Pancreas (tissue), 10 donors: ENCODE measurements at regions not wholly inside any gene's neighbourhood (a gene's known extent, or its start where the extent isn't known, plus 50 kb on each side); places are given as distances from the start of the nearest gene placed in this dataset.
A peak's percentile ranks its signal among the peaks of the same experiment; 100 is the strongest.

Experiments
- ATAC-seq, 4 donors: fragments of 200-7000 bp; cut with Tn5 transposase; one replicate each; pipeline versions ENCODE4 v1.8.0 to v1.9.1; 2020; ENCODE audit warnings: mild to moderate bottlenecking in 4 of 4, moderate library complexity in 4 of 4
- DNase-seq, 6 donors: peaks; one replicate each; pipeline ENCODE4 v3.0.0-alpha.2; 2020
- FAIRE-seq: peaks from 2 replicates; lab custom pipeline; 2012; peaks lifted over from hg19 to GRCh38; lab: Jason Lieb, UNC
- H3K27ac ChIP-seq, 4 donors: fragments of 200-600 bp; sonication (generic); 1 replicate in 3 of 4; 2 replicates in 1 of 4; pipeline versions ENCODE4 v1.5.0 to v1.8.0; 2020
- H3K27me3 ChIP-seq, 4 donors: fragments of 200-600 bp; one replicate each; pipeline ENCODE4 v1.8.0; 2021
- H3K36me3 ChIP-seq, 3 donors: fragments of 200-600 bp; sonication (generic) in 1 of 3; one replicate each; pipeline versions ENCODE4 v1.5.0 to v1.8.0; 2020 to 2021
- H3K4me1 ChIP-seq, 3 donors: fragments of 200-600 bp; one replicate each; pipeline ENCODE4 v1.8.0; 2021
- H3K4me3 ChIP-seq, 4 donors: fragments of 200-600 bp; sonication (generic) in 2 of 4; one replicate each; pipeline versions ENCODE4 v1.5.0 to v1.8.0; 2020 to 2021
- H3K9me3 ChIP-seq, 4 donors: fragments of 200-600 bp; one replicate each; pipeline ENCODE4 v1.8.0; 2021
- CTCF ChIP-seq, 4 donors: fragments of 200-600 bp; sonication (generic) in 3 of 4; IDR thresholded peaks; one replicate each; pipeline versions ENCODE4 v1.5.0 to v1.8.0; 2021; ENCODE audit warnings: antibody characterized with exemption in 4 of 4
- WGBS, 2 donors: extraction: QIAGEN DNeasy Blood & Tissue Kit; methylation state at CpG; one replicate each; pipeline ENCODE4 v1.1.7; 2013; 5-methylcytosine and 5-hydroxymethylcytosine counted together
- intact Hi-C, 3 donors: fragments of 100-400 bp; cut with DNase I; formaldehyde crosslinking; loops; one replicate each; pipeline versions ENCODE4 v1.11.1 to v1.14.2; 2022
- donor health status: healthy with polysubstance abuse.
- donor health status: DM: no; HTN: no; CAD: no; lungs with moderate emphysema.
- donor health status: DM: no; HTN: no; CAD: no.
- donor health status: control.
- donor health status: control.
- donor health status: Bipolar disorder and iron deficiency.
- donor health status: DM: yes; HTN: yes; CAD: no.
- donor health status: DM: no; HTN: no; CAD: no.
- donor health status: DM: no; HTN: no; CAD: no.
- donor health status: DM: yes; HTN: yes; CAD: no.

- no peak for FAIRE-seq
- peak overlapping the region in 1 of 4 donors; percentile 21 for H3K27ac ChIP-seq
- WGBS, 2 donors, result 77 to 87% methylated on average over 4 of the region's 4 CpGs
These were observed 67.1 kb upstream of the SYPL1 start for GRCh38 chr7:106179256-106179655.

GRCh38 chr7:106178593-106179134, 66.6 kb upstream of the SYPL1 start:
- H3K36me3 ChIP-seq, result no peaks in the 10 kb centered on the region
- H3K4me1 ChIP-seq, result peaks cover 0 to 5% (median 0%) of the 10 kb centered on the region in 3 donors
- H3K9me3 ChIP-seq, result no peaks in the 10 kb centered on the region
- intact Hi-C loops, result loop anchor here (5.0 to 10.0 kb wide), 3 partner anchors 284 to 556 kb away; no protein-coding TSS in a partner anchor
- no peak for TF ChIP-seq CTCF (IDR thresholded peaks at IDR 0.05)
- 87 to 93% methylated on average over 3 of the region's 3 CpGs for WGBS, 2 donors
- FAIRE-seq (no peak), DNase-seq (peak in 1 of 6 donors; percentile 21), ATAC-seq (peak in 3 of 4 donors; percentile 47 to 72 (median 68))
- no peak overlapping the region for H3K4me3 ChIP-seq
- no peaks in the 10 kb centered on the region for H3K27me3 ChIP-seq
- H3K27ac ChIP-seq, result no peak overlapping the region

More at GRCh38 chr7:106179256-106179655, 67.1 kb upstream of the SYPL1 start:
- ATAC-seq, result no peak
- no peak for DNase-seq
- Histone ChIP-seq H3K36me3 (no peaks in the 10 kb centered on the region), H3K4me3 (no peak overlapping the region), H3K9me3 (no peaks in the 10 kb centered on the region), H3K27me3 (no peaks in the 10 kb centered on the region), H3K4me1 (peaks cover 0 to 5% (median 0%) of the 10 kb centered on the region in 3 donors)
- no peak for TF ChIP-seq CTCF (IDR thresholded peaks at IDR 0.05)
- intact Hi-C loops, result loop anchor here (5.0 to 10.0 kb wide), 3 partner anchors 283 to 556 kb away; no protein-coding TSS in a partner anchor

- no peak for ATAC-seq
- FAIRE-seq, result no peak
These were observed 65.9 kb upstream of the SYPL1 start for GRCh38 chr7:106177738-106178592.

GRCh38 chr7:106177300-106177690, 65.2 kb upstream of the SYPL1 start:
- H3K4me1 ChIP-seq, result peaks cover 0 to 5% (median 0%) of the 10 kb centered on the region in 3 donors
- no peak overlapping the region for H3K27ac ChIP-seq
- no peak overlapping the region for H3K4me3 ChIP-seq
- intact Hi-C loops, result loop anchor here (5.0 to 10.0 kb wide), 3 partner anchors 285 to 558 kb away; no protein-coding TSS in a partner anchor
- ATAC-seq (no peak), FAIRE-seq (no peak), DNase-seq (no peak)
- H3K27me3 ChIP-seq, result no peaks in the 10 kb centered on the region
- no peak for TF ChIP-seq CTCF (IDR thresholded peaks at IDR 0.05)
- 67 to 76% methylated on average over 4 of the region's 4 CpGs for WGBS, 2 donors
- H3K9me3 ChIP-seq, result no peaks in the 10 kb centered on the region
- H3K36me3 ChIP-seq, result no peaks in the 10 kb centered on the region

More at GRCh38 chr7:106177738-106178592, 65.9 kb upstream of the SYPL1 start:
- no peaks in the 10 kb centered on the region for H3K9me3 ChIP-seq
- H3K4me3 ChIP-seq, result no peak overlapping the region
- intact Hi-C loops, result loop anchor here (5.0 to 10.0 kb wide), 3 partner anchors 284 to 557 kb away; no protein-coding TSS in a partner anchor
- TF ChIP-seq CTCF (IDR thresholded peaks at IDR 0.05), result no peak
- no peaks in the 10 kb centered on the region for H3K36me3 ChIP-seq
- peaks cover 0 to 5% (median 0%) of the 10 kb centered on the region in 3 donors for H3K4me1 ChIP-seq
- H3K27ac ChIP-seq, result no peak overlapping the region
- WGBS, 2 donors, result 56 to 75% methylated on average over 11 of the region's 11 CpGs
- H3K27me3 ChIP-seq, result no peaks in the 10 kb centered on the region
- DNase-seq, result no peak
